ENCODE measurements at regions not wholly inside any gene's neighbourhood (a gene's known extent, or its start where the extent isn't known, plus 50 kb on each side); places are given as distances from the start of the nearest gene placed in this dataset.
"Not testable (repeated sequence)": the region's sequence is repeated elsewhere in the genome, so short reads cannot be mapped to it uniquely, and the experiment has no call there.

DNA sequence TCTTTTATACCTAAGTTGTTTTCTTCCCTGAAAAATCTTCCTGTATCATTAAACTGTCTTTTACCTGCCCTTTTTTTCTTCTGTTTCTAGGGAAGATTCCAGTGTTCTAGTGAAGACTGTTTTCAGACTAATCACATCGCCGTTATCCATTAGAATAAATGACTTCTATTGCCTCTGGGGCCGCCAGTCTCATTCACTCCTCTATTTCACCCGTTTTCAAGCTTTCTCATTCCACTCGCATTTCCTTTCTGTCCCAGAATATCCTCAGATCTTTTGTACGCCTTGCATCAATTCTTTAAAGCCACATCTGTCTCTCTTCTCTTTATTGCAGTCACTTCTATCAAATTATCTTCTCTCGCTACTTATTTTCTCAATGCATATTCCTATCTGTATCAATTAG is 1035.6 kb upstream of the MIR17HG start:
- DNase-seq: no peak

DNA sequence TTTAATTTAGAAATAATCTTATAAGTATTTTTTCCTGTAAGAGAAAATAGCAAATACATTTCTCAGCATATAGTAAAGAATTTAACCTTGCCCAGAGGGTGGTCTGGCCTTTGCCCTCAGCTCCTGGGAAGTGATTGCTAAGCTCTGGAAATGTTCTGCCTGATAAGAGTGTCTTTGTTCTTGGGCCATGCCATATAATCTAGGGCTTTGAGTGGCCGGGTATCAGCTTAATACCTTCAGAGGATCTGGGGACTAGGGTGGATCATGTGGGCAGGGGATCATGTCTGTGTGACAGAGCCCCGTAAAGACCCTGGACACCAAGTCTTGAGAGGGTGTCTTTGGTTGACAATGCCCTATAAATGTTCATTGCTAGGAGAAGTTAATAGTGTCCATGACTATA is 1032.4 kb upstream of the MIR17HG start:
- DNase-seq: no peak

- no peak for DNase-seq
Observed at GRCh38 chr13:90320664-90321063, 1026.8 kb upstream of the MIR17HG start.

DNA sequence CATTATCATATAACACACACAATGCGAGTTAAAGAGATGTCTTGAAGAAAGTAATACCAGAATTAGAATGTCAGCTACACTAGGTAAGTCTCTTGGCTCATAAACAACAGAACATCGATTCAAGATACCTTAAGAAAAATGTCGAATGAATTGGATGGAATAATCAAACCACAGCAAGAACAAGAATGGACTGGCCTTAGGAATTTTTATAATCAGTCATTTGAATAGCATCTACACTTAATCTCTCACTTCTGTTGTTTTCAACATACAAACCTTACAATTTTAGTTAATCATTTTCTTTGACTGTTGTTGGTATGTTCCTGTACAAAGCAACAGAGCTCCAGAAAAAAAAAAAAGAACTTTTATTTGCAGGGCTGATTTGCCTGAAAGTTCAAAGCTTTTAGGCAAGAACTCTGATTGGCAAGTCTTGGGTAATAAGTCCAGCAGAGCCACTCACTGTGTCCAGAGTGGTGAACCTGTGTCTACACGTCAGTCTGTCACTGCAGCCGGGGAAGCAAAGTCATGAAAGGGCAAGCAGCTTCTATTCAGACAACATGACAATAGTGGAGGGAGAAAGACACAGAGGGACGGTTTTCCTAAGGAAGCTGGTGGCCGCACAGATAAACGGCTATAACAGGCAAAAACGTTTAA is 1026.1 kb upstream of the MIR17HG start:
- DNase-seq: no peak

DNA sequence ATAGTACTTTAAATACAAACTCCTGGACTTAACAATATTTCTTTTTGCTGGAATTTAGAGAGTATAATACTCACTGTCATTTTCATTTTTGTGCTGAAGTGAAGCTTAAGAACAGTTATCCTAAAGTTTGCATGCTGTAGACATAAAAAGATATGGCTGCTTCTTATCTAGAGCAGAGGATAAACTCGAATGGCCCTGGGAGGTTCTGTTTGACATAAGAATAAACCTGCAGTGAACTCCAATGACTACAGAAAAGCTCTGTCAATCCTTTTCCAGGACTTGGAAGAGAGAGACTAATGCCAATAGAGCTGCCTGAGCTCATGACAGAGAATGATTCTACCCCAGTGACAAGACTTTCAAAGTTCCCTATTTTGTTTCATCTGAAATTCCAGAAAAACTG is 1017.8 kb upstream of the MIR17HG start:
- DNase-seq: no peak

- DNase-seq: no peak
Observed at GRCh38 chr13:90331974-90332373, 1015.5 kb upstream of the MIR17HG start.

DNA sequence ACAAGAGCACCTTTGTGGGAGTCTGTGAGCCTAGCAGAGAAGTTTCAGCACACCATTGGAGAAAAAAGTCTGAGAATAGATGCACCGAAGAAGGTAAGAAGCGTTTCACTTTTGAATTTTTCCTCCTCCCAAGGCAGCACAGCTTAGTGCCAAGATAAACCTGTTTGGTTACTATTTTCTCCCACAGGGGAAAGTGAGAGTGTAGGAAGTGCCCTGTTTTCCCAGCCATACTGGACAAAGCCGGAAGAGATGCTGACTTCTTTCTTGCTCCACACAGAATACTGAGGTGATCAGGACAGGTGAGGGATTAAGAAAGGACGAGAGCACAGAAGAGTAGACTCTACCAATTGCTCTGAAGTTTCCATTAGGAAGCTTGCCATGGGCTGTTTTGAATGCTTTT is 1011.0 kb upstream of the MIR17HG start:
- DNase-seq: no peak

DNA sequence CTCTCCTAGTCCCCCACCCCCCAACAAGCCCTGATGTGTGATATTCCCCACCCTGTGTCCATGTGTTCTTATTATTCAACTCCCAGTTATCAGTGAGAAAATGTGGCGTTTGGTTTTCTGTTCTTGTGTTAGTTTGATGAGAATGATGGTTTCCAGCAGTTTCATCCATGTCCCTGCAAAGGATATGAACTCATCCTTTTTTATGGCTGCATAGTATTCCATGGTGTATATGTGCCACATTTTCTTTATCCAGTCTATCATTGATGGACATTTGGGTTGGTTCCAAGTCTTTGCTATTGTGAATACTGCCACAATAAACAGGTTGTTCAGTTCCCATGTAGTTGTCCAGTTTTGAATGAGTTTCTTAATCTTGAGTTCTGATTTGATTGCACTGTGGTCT is 1006.1 kb upstream of the MIR17HG start:
- DNase-seq: not testable (repeated sequence)

GRCh38 chr13:90348477-90349136 is 998.9 kb upstream of the MIR17HG start:
- DNase-seq: not testable (repeated sequence)

DNA sequence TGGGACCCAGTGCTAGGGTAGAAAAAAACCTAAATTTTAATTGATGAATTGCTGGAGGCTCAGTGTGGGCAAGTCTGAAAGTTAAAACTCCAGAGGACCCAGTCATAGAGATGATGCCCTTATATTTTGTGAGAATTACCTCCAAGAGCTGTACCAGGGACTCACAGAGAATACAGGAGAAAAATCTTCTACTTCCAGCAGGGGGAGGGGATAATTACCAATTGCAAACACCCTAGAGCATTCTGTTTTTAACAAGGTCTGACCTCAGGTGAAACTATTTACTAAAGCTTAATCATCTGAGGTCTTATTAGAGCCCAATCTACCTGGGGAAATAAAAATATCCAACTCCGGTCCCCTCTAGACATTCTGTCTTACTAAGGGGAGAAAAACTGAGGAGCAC is 994.7 kb upstream of the MIR17HG start:
- no peak for DNase-seq

DNA sequence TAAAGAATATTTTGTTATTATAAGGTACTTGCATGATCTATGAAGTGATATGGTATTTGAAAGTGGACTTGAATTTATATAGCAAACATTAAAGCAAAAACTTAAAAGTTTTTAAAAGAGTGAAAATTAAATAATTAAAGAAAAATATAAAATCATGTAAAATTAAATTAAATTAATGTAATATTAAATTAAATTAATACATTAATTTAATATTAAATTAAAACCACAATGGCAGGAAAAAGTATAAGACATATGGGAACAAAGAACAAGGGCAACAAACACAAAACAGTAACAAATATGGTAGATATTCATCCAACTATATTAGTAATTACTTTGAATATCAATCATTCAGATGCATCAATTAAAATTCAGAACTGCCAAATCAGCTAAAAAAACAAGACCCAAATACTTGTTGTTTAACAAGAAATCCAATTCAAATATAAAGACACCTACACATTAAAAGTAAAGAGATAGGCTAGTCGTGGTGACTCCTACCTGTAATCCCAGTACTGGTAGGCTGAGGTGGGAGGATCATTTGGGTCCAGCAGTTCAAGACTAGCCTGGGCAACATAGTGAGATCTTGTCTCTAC is 992.2 kb upstream of the MIR17HG start:
- no peak for DNase-seq

- DNase-seq: no peak
Observed at GRCh38 chr13:90360785-90361184, 986.7 kb upstream of the MIR17HG start.

- DNase-seq: no peak
Observed at GRCh38 chr13:90362707-90363106, 984.8 kb upstream of the MIR17HG start.

- DNase-seq: no peak
Observed at GRCh38 chr13:90365130-90365529, 982.4 kb upstream of the MIR17HG start.

DNA sequence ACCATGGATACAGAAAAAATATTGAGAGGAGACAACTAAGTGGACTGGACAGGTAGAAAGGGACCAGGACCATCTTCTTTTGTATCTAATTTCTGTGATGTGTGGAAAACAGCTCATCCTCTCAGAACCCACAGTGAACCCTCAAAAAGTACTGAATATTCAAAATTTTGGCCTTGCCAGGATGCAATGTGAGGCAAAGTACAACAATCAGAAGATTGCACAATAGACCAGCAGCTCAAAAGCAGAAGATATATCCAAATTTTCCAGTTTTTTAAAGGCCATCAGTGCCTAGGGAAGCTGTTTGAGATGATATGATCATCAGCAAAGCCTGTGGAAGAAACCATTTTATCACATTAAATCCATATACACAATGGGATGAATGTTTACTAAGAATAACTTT is 973.3 kb upstream of the MIR17HG start:
- no peak for DNase-seq

DNA sequence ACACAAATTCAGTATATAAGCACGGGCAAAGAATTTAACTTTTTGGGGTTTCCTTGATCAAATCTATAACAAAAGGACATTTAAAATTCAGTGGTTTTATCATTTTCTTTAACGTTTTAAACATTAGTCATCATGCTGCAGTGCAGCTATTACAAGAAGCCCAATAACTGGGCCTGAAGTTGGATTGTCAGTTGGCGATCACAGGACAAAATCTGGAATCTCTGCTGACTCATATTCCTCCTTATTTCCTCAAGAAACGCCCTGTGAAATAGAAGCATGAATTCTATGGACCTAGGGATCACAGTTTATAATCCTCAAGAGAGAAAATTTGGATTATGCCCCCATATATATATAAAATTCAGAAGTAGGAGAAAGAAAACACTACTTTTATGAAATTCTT is 971.6 kb upstream of the MIR17HG start:
- DNase-seq: no peak

DNA sequence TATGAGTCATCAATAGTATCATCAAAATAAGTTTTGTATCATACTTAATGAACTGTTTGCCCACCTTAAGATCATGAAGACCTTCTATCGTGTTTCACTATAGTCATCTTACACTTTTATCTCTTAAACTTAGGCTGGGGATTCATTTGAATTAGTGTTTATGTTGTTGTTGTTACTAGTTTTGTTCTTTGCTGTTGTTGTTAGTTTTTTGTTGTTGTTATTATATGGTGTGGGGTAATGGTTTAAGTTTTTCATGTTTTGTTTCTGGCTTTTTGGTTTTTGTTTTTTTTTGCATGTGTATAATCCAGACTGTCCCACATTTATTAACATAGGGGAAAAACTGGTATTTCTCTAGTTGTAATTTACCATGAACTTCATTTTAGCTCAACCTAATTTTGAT is 965.1 kb upstream of the MIR17HG start:
- no peak for DNase-seq

DNA sequence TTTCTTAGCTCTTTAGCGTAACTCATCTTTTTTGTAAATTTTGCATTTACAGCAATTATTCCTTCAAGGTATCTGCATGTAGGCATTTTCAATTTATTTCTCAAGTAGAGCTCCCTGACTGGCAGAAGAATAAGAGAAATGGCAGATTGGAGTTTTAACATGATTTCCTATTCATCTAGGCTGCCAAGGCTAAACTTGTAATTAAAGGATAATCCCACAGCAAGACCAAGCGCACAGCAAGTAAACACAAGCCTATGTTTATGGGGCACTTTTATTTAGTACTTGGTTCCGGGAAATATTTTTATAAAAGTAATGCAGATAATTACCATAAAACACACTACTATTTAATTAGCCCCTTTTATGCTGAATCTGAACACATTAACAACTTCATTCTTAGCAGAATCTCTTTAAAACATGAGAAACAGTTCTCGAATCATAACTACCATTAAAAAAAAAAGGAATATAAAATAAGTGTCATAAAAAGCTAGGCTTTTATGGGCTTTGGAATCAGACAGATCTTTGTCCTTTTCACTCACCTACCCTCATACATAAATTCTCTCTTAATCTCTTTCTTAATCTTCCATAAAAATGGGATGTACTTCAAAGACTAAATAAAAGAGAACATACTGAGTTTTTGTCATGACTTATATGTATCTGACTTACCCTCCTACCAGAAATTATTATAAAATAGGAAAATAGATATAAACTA is 961.6 kb upstream of the MIR17HG start:
- DNase-seq: no peak

- no peak for DNase-seq
Observed at GRCh38 chr13:90388887-90389452, 958.5 kb upstream of the MIR17HG start.

DNA sequence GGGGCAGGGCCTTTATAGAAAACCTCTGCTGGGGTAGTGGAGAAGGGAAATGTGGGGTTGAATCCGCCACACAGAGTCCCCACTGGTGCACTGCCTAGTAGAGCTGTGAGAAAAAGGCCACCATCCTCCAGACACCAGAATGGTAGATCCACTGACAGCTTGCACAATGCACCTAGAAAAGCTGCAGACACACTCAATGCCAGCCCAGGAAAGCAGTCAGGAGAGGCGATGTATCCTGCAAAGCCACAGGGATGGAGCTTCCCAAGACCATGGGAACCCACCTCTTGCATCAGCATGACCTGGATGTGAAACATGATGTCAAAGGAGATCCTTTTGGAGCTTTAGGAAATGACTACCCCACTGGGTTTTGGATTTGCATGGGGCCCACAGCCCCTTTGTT is 958.0 kb upstream of the MIR17HG start:
- no peak for DNase-seq

- no peak for DNase-seq
Observed at GRCh38 chr13:90393408-90393807, 954.1 kb upstream of the MIR17HG start.

DNA sequence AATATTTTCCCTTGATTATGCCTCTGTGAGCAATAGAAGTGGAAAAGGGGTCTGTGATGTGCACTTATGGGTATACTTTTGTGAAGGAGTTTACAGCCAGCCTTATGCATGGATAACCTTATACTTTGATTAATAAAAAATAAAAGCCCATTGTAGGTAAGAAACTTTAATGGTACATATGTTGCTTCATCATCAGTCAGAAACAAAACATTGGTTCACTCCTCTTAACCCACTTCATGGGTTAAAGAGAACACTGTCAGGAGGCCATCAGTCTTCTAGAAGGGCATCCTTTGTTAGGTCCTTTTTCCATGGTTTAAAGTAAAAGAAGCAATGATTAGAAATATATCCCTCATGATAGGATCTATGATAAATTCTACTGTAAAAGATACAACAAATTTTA is 952.1 kb upstream of the MIR17HG start:
- DNase-seq: no peak

GRCh38 chr13:90395846-90396245 is 951.6 kb upstream of the MIR17HG start:
- DNase-seq: no peak

GRCh38 chr13:90396266-90396665 is 951.2 kb upstream of the MIR17HG start:
- no peak for DNase-seq
